HG02571 (cell line): ENCODE measurements at regions not wholly inside any gene's neighbourhood (a gene's known extent, or its start where the extent isn't known, plus 50 kb on each side); places are given as distances from the start of the nearest gene placed in this dataset.
"Not testable (repeated sequence)": the region's sequence is repeated elsewhere in the genome, so short reads cannot be mapped to it uniquely, and the experiment has no call there.

Experiments
- ATAC-seq: cut with Tn5 transposase; IDR thresholded peaks from one replicate; pipeline ENCODE4 v1.9.1; 2021; ENCODE audit warnings: mild to moderate bottlenecking, moderate library complexity; ENCODE audit not compliant: unreplicated experiment

DNA sequence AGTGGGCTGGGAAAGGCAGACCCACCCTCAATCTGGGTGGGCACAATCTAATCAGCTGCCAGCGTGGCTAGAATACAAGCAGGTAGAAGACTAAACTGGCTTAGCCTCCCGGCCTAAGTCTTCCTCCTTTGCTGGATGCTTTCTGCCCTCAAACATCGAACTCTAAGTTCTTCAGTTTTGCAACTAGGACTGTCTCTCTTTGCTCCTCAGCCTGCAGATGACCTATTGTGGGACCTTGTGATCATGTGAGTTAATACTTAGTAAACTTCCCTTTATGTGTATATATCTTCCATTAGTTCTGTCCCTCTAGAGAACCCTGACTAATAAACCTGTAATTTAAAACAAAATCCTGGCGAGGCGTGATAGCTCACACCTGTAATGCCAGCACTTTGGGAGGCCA lies 51.8 kb upstream of the SLC39A8 start:
- not testable (repeated sequence) for ATAC-seq

DNA sequence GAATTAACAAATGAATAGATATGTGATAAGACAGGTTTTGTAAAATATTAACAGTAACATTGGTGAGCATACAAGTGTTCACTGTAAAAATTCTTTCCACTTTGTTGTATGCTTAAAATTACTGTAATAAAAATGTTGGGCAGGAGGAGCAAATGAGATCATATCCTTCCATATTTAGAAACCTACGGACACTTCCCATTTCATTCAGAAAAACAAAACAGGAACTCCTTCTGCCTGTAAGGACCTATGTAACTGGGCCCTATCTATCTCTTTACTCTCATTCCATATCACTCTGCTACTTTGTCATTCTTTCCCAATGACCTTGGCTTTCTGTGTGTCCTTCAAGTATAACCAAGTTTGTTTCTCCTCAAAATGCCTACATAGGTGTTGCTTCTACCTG lies 53.7 kb upstream of the SLC39A8 start:
- no peak for ATAC-seq

DNA sequence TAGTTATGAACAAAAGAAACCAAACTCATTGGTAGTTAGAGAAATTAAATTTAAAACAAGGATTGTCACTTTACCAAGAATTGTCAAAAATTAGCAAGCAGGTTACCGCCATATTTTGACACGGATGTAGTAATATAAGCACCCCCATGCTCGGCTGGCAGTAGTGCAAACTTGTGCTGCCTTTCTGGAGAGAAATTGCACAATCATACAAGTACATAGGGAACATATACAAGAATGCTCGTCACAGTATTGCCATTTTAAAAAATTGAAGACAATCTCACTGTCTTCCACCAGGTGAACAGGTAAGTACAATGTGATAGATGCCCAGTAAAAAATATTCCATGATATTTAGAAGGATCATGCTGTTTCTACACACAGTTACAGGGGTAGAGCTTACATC lies 55.6 kb upstream of the SLC39A8 start:
- no peak for ATAC-seq

DNA sequence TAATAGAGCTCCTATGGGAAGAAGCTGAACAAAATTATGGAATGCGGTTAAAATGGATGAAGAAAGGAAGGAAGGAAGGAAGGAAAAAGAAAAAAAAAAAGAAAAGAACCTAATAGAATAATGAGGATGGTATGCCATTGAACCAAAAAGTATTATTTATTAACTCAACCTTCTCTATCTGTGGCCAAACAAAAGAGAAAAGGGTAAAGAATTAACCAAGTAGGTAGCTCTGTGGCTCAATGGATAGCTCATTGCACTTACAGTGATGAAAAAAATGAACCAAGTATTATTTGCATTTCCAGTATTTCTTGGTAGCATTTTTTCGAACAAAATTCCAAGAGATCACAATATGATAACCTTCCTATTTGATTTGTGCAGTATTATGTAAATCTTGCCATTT lies 56.9 kb upstream of the SLC39A8 start:
- ATAC-seq = no peak

DNA sequence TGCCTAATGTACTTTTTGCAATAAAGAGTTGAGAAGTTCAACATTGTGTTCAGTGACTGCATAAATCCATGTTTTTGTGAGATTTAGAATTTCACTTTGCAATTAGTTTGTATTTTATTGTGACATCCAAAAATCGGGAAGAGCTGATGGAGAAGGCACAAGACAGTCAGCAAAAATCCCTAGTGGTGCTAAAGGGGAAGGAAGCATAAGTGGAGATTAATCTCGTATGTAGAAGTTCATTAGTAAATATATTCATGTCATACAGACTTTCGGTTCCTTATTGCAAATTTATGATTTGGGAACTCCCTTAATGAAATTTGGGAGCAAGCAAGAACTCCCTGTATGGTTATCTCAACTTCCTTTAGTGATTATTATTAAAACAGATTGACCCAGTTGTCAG lies 57.8 kb upstream of the SLC39A8 start:
- no peak for ATAC-seq

DNA sequence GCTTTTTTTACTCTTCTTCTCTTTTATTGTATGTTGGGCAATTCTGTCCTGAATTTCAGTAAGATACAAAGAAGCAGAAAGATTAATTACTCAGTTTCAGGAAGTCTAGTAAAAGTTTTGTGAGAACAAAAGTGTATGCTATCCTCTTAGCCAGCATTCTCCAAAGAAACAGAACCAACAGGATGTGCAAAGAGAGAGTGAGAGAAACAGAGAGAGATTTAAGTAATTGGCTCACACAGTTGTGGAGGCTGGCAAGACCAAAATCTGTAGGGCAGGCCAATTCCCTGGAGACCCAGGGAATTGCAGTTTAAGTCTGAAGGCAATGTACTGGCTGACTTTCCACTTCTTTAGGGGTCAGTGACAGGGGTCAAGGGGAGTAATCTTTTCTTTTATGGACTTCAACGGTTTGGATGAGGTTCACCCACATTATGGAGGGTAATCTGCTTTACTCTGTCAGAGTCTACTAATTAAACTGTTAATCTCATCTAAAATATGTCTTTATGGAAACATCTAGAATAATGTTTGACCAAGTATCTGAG lies 59.2 kb upstream of the SLC39A8 start:
- no peak for ATAC-seq

DNA sequence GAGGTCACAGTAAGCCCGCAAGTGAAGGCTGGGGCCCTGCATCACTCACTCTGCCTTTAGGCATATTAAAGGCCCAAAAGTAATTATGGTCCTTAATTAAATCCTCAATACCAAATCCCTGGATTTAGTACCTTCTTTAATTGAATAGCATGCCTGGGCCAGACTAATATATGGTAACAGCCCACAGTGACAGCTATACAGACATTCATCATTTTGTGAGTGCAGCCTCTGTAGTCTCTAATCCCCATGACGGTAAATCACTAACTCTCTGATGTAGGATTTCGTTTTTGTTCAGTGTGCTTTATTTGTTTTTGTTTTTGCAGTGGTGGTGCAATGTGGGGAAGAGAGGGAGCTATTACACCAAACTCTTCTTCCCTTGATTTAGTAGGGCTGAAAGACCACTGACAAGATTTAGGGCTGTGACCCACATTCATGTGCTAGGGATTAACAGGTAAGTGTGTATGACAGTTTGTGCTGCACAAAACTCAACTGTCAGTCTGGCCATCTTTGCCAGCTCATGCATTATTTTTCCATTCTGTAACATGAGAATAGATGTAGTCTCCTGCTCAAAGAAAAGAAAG lies 60.6 kb upstream of the SLC39A8 start:
- ATAC-seq = no peak

DNA sequence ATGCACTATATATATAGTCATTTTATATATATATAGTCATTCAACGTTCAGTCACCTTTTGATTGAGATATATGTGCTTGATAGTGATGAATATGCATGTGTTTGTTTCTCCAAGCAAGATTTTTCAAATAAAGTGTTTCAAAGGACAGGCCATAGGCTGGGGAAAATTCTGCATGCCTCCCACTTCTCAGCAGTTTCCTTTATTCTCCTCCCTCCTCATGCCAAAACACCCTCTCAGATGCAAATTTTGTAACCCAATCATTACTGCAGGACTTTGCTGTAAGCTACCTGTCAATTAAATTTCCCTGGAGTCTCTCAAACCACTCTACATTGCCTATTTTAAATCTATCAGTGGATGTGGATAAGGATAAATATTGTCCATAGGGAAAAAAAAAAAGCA lies 65.6 kb upstream of the SLC39A8 start:
- ATAC-seq = not testable (repeated sequence)

DNA sequence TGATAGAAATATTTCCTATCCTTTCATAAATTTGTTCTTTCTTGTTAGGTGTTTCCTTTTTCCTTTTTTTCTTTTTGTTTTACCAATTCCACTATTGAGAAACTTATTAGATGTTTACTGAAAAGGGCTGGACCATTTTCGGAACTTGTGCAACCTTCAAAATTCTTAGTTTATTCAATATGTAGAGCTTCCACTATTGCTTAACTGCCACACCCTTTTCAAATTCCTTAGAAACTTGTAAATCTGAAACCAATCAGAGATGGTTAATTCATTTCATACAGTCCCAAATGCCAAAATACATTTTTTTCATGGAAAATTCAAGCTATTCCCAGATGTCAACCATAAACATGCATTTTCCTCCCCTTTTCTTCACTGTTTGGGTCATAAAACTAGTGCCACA lies 66.1 kb upstream of the SLC39A8 start:
- no peak for ATAC-seq

DNA sequence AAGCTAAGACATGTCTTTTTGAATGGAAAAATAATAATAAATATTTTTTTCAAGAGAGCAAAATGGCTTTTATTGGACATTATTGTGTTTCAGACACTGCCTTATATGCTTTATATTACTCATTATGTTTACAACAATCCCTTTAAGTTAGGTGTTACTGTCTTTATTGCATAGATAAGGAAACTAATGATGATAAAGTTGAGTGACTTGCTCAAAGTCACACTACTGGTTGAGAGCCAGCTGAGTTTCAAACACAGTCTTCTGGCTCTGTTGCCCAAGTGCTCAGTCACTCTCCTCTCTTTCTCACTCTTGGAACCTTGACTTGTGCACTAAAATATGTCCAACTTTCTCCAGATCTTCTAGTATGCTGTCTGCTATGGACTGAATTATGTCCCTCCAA lies 71.5 kb upstream of the SLC39A8 start:
- ATAC-seq = no peak

DNA sequence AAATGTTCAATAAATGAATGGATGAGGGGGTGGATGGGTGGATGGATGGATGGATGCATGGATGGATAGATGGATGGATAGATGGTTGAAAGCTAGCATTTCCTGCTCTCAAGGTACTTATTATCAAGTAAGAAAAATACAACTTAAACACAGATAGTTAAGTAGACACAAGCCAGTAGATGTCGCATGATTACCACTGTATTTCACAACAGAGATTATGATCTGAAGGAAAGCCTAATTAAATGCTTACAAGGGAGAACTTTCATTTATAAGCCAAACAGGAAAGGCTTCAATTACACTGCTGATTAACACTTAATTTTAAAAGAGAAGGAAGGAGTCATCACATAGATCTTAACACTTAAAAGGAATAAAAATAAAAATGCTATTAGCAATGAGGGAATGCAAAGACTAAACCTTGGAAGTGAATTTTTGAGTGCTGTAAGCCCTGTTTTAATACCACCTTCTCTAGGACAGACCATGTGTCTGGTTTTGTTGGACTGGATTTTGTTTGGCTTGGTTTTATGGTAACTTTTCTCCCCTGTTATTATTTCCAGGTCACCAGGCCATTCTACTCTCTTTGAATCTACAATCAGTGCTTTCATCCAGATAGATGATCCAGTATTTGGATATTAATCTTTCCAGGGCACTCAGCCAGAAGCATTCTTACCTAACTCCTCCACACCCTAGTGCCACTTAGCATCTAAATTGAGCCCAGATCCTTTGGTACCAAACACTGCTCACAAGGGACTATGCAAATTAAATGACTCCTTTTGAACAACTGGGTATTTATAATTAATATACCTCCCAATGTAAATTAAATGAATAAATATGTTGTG lies 75.5 kb upstream of the SLC39A8 start:
- ATAC-seq = no peak

DNA sequence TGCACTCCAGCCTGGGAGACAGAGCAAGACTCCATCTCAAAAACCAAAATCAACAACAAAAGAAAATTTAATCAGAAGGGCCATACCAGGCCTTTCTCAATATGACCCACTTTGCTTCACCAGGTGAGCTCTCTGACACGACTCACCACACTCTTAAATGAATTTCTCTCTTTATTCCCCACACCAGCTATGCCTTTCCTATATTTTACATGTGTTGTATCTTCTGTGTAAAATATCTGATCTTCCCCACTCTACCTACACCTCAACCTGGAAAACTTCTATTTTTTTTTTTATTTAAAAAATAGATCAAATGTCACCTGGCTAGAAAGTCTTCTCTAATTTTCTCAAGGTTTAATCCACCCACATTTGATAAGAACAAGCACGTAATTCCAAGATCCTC lies 77.6 kb upstream of the SLC39A8 start:
- ATAC-seq = no peak

DNA sequence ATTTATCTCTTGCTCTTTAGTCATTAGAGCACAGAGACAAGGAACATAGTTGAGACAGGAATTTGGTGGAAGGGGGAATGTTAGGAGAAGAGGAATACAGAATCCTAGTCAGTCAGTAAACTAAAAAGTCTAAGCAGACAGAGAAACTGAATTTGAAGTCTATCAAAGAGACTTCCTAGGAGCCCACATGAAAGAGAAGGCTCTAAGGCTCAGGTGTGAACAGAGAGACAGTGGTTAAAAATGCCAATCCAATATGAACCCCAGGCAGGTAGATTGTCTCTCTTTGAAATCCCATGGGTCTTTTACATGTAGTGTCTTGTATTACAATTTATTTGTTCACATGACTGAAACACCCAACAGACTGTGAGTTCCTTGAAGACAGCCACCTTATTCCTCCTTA lies 77.8 kb upstream of the NFKB1 start:
- no peak for ATAC-seq

DNA sequence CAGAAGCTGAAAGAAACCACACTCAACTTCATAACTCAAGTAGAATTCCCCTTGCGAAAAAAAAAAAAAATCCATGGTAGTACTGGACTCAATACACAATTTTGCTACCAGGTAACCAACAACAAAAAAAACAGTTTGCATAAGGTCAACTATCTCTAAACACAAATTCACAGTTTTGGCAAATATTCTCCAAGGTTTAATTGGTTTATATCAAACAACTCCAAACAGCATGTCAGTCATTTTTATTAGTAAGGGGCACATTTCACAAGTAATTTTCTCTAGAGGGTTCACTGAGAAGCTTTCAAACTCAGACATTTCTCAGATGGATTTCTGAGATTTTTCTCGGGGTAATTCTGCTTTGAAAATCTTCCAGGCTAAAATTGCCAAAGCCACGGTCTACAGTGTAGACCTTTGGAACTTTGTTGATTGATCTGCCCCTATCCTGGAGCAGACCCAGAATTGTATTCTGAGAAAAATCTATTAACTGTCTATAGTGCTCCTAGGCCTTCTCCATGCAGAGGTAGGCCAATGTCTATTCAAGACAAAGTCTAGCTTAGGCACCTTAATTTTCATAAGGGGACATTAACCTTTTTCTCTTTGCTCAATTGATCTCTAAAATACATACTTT lies 73.7 kb upstream of the NFKB1 start:
- no peak for ATAC-seq

DNA sequence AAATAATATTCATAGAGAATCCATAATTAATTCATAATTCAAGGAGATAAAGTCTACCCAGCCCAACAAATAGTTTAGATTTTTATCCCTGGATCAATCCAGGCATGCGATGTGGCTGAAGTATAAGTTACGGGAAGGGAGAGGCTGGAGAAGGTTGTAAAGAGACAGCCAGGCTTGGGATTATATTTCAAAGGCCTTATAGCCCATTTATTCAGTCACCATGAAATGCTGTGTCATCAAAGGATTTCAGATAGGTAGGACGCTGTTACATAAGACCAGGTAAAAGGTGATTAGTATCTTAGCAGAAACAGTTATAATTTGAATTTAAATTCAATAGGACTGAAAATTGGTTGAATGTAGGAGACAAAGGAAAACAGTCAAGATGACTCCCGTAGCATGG lies 73.0 kb upstream of the NFKB1 start:
- ATAC-seq = no peak

DNA sequence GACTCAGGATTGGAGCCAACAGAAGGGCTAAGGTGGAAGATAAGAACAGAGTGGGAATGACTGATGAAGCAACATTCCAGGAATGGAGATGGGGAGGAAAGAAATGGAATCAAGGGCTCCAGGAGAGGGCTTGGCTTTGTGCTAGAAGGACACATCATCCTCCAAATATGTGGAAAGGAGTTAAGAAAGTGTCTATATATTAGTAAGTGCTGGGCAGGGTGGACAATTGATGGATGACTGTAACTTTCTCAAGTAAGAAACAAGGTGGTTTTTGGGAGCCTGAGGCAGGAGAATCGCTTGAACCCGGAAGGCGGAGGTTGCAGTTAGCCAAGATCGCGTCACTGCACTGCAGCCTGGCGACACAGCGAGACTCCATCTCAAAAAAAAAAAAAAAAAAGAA lies 71.6 kb upstream of the NFKB1 start:
- ATAC-seq = no peak

DNA sequence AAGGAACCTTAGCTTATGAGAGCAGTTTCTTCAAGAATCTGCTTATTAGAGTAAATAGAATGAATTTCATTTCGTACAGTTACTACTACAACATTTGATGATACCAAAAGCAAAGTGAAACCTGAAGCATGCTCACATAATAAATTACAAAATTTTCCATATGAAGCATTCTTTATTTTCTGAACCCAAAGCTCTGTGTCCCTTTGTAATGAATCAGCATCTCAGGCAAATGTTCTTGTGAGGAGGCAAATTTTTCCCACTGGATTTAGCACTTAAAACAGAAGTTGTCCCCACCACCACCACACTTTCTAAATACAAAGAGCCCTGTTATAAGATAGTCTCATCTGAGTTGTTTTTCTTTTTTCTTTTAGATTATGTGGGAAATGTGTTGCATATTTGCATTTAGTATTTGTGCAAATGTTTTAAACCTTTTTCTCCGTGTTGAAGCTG lies 70.7 kb upstream of the NFKB1 start:
- ATAC-seq = no peak

DNA sequence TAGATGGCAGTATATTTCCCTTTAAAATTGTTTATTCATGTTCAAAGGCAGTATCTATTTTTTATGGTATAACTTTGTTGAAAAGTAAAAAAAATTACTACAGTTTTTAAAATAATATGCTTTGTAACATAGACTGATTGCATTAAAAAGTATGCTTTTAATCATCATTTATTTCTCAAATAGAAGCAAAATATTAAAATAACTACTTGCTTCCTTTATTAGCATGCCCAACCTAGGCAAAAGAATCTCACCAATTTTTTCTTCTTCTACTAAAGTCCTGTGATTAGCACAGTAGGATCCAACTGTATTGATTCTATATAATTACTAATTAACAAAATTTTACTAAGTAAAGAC lies 69.6 kb upstream of the NFKB1 start:
- no peak for ATAC-seq

DNA sequence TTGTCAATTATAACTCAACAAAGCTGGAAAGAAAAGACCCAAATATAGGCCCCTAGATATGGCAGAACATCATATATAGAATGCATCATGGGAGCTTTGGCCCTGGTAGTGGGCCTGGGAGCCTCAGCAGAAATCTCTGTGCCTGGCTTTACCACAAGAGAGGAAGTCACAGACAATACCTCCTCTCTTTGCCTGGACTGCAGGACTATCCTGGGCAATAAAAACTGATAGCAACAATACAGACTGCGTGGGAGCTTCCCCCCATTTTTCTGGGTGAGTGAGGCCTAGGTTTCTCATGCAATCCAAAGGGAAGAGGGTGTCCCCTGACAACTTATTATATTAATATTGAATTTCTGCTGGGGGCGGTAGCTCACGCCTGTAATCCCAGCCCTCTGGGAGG lies 64.0 kb upstream of the NFKB1 start:
- ATAC-seq = no peak

DNA sequence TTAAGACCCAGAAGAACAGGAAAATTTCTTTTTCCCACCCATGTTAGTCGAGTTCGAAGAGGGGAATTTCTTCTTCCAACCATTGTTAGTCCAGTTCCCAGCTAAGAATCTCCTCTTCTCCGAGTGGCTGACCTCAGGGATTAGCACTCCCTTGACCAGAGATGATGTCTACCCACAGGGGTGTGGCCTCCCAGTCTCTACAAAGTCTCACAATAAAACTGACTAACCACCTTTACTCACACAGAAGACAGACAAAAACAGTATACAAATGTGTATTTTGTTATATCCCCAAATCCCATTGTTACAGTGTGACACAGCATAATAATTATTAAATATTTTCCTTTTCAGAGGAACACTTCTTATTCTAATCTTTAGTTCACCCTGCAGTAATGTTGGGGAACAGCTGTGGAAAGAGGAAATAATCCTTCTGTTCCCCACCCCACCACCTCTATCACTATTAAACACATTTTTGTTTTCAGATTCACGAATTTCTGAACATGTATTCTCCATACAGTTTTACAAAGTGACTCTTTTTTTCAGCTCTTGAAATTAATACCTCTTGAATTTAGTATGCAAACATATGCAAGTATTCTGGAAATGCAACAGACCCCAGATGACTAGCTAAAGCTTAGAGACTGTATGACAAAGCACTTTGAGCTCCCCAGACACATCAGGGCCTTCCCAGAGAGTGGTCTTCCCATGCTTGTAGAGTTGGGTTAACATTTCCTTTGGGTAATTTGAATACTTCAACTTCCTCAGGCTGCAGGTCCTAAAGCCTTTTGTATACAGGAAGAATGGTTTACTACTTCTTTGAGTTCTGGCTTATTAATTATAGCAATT lies 62.5 kb upstream of the NFKB1 start:
- ATAC-seq = no peak

DNA sequence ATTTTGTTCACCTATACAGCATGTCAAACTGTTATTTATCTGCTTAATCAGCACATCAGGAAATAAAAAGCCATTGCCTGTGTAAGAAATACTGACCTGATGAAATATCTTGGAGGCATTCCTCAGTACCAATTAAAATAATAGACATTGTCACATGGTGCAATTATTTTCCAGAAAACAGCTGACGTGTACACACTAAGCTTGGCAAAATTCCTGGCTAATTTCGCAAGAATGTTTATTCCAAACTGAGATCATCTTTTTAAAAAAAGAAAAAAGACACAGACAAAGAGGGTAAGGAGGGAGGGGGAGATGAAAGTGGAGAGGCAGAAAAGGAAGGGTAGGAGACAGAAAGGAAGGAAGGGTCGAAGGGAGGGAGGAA lies 61.9 kb upstream of the NFKB1 start:
- ATAC-seq = no peak
